GM19025 (cell line): ENCODE measurements at regions not wholly inside any gene's neighbourhood (a gene's known extent, or its start where the extent isn't known, plus 50 kb on each side); places are given as distances from the start of the nearest gene placed in this dataset.

Source experiments
- ATAC-seq: cut with Tn5 transposase; IDR thresholded peaks from one replicate; pipeline ENCODE4 v1.9.1; 2021; ENCODE audit warnings: mild to moderate bottlenecking, low read depth, moderate library complexity; ENCODE audit not compliant: unreplicated experiment

DNA sequence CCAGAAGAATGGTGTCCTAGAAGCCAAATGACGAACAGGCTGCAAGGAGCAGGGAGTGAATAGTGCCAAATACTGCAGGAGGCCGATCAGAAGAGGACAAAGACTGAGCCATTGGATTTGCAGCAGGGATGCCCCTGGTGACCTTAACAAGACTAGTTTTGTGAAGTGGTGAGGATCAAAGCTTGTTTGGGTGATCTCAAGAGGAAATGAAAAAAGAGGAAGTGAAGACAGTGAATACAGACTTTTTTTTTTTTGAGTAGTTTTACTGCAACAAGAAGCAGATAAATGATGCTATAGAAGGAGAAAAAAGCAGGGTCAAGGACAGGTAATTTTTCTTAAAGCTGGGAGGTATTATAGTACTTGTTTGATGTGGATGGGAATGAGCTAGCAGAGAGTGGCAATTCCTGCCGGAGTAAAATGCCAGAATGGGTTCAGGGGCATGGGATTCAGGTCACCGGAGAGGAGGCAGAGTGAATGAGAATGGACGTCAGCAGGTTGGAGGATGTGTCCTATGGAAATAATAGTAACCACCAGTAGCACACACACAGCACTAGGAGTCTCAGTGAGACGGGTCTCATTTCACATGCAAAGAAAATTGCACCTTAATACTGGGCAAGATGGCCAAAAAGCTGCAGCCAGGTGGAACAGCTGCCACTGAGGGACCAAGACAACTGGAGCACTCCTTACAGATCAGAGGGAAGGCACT lies 345.8 kb upstream of the CCDC196 start:
- no peak for ATAC-seq

DNA sequence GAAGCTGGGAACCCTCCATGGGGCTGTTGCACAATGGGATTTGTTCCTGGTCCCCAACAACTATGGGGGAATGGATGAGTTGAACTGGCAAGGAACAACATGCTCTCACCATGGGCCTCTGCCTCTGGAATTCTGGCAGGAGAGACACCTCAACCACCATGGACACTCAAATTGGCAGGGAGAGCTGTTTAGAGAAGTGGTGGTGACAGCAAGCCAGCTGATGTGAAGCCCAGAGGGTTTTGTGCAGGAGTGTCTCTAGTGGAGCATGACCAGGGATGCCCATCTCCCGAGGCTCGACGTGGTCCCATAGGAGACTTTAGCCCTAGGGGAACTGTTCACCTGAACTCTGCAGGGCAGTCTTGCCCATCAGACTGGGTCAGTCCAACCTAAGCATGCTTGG lies 345.2 kb upstream of the CCDC196 start:
- ATAC-seq, result no peak

DNA sequence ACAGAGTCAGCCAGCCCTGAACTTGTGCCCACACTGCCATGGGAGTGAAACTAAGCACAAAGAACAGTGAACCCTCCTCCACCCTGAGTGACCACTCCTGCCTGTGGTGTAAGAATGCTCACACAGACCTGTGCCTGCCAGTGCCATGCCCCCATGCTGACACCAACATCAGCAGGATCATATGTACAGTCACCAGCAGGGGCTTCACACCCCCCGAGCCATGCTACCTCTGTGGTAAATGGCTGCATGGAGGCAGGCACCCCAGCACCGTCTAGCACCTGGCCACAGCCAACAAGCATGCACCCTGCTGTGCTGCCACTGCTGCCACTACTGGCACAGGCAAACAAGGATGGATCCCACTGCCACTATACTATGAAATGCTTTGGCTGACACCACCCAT lies 344.4 kb upstream of the CCDC196 start:
- ATAC-seq, result no peak

DNA sequence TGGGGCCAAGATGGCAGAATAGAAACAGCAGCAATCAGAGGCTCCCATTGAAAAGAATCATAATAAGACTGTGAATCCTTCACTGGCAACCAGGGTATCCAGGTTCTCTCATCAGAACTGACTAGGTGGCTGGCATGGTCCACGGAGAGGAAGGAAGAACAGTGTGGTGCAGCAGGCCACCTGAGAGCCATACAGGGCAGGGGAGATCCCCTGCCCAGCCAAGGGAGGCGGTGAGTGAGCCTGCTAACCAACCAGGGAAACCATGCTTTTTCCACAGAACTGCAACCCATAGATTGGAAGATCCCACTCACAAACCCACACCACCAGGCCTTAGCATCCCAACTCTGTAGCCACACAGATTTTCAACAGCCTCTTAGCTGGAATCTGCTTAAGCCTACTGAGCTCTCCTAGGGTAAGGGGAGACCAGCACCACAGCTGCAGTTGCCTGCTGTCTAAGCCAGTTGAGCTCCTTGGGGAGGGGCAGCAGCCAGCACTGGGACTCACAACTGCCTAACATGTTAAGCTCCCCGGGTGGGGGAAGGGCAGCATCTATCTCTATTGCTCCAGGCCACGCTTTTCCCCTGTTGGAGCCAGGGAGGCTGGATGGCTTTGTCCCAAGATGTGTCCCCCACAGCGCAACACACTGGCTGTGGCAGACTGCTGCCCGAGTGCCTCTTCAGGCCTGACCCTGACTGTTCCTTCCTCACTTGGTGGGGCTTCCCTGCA lies 342.6 kb upstream of the CCDC196 start:
- no peak for ATAC-seq

DNA sequence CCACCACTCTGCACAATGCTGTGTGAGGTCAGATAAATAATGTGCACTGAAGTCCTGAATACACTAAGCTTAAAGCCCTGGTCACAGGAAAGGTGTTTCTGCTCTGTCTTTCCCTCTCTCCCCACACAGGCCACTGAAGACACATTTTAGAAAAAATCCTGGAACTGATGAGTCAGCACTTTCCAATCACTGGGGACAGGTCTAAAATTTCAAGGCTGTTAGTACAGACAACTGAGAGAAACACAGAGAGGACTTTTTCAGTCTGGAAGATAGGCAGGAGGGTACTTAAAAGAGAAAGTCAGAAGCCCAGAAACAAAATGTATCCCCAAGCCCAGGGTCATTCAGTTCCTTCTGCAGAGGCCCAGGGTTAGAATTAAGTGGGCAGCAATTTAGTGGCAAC lies 333.9 kb upstream of the CCDC196 start:
- no peak for ATAC-seq

DNA sequence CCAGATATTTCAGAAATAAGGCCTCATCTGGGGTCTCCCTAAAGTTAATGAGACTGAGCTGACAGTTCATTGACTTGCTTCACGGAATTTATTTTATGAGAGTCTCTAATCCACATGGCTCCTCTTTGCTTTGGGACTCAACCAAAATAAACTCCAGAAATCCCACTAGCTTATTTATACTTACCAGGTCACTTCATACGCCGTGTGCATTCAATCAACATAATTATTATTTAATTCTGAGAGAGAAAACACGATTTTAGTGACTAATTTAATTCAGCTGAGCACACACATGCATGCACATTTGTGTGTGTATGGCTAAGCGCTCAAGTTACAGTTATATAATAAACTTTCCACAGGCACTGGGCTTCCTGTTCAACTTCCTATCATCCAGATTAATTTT lies 333.4 kb upstream of the CCDC196 start:
- ATAC-seq, result no peak

DNA sequence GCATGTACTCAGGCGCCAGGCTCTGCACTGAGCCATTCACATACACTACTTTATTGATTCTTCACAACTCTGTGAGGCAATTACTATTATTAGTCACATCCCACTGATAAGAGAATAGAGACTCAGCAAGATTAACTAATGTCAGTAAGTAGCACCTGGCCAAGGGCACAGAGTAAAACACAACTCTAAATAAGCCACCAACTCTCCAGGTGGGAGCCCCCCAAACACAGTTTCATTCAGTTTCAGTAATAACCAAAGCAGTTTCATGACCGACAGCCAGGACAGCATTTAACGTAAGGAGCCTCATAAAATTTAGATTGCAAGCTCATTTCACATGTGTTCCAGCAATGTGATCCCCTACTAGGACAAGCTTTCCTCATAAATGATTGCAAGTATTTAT lies 323.1 kb upstream of the CCDC196 start:
- no peak for ATAC-seq

DNA sequence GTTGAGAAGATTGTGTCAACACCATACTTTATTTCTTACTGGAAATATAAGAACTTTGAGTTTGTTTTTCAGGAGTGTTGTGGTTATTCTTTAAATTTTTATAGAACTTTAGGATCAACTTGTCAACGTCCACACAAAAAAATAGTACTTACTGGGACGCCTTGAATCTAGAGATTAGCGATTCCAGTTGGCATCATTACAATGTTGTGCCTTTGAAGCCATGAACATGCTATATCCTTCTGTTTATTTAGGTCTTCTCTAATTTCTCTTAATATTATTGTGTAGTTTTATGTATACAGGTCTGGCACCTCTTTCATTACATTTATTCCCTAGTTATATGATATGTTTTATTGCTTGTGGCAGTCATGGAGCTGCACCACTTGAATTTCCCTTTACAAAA lies 320.8 kb upstream of the CCDC196 start:
- ATAC-seq, result no peak

DNA sequence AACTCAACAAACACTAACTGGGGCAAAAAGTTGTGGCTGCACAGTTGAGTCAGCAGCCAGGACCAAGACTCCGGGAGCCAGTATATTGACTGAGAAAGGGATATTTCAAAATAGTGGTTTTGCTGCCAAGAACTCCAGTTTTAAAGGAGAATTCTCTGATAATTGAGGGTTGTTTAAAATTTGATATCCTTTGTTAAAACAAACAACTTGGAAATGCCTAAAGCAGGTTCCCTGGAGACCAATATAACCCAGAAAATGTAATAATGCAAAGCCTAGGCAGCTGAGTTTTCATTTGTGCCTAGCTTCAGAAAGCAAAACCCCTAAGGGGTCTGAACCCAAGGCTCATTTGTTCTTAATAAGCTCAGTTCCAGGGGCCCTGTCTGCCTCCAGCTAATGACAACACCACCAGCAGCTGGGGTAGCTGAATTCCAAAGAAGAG lies 311.7 kb upstream of the CCDC196 start:
- no peak for ATAC-seq

DNA sequence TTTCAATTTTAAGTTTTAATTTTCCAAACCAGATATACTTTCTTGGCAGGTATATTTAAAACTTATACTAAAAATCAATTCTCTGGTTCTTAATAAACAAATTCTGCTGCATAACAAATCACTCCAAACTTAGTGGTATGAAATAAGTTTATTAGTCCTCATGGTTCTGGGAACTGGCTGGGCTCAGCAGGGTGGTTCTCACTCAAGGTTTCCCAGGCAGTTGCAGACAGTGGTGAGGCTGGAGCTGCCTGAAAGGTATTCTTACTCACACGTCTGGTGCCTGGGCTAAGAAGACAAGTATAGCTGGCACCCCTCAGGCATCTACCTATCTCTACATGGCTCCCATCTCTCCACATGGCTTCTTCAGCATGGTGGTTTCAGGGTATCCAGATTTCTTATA lies 308.2 kb upstream of the CCDC196 start:
- ATAC-seq, result no peak

DNA sequence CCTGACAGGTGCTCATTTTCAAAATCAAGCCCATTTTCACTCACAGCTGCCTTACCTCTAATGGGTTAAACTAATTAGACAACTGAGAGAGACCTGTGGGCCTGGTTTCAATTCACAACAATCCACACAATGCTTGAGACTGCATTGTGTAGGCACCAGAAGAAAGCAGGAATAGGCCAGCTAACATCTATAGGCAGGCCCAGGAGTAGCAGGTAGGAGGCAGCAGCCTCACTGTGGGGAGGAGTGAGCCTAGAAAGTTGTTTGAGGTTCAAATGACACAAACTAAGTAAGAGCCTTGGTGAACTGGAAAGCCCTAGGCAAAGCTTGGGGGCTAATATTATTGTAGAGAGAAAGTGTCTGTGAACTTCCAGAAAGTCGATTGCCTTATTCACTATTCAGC lies 289.5 kb upstream of the CCDC196 start:
- no peak for ATAC-seq

DNA sequence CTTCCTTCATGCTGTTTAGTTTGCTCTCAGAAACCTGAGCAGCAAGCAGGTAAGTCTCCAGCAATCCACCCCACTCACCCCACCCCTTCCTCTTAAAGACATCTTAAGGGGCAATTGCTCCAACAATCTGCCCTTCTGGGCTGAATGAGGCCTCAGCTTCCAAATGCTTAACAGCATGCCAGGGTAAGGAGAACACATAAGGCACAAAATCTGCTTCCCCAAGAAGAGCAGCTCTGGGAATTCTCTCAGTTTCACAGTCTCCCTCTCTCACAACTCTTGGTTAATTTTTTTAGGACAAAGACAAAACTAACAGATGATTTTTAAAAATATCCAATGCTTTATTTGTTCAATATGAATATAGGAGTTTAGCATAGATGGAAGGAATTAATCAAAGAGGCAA lies 288.9 kb upstream of the CCDC196 start:
- ATAC-seq, result no peak

DNA sequence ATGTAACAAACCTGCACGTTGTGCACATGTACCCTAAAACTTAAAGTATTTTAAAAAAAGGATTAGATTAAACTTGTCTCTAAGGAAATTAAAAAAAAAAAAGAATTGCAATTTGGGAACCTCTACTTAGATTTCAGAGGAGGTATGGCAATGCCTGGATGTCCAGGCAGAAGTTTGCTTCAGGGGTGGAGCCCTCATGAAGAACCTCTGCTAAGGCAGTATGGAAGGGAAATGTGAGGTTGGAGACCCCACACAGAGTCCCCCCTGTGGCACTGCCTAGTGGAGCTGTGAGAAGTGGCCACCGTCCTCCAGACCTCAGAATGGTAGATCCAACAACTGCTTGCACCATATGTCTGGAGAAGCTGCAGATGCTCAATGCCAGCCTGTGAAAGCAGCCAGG lies 279.6 kb upstream of the CCDC196 start:
- ATAC-seq, result no peak

DNA sequence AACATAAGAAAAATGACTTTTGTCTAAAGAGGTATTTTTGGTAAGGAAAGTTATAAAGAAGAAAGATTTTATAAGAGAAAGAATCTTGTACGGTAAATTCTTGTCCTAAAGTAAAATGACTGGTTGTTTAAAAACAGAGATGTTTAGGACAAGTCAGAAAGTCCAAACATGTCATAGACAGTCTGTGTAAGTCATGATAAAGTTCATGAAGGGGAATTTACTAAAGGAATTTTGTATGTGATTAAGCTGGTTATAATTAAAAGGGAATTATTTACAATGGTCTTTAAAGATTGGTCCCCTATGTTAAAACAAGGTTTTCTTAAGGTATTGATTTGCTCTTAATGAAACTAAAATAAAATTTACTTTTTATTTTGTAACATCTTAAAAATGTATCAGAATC lies 269.4 kb upstream of the CCDC196 start:
- ATAC-seq, result no peak

DNA sequence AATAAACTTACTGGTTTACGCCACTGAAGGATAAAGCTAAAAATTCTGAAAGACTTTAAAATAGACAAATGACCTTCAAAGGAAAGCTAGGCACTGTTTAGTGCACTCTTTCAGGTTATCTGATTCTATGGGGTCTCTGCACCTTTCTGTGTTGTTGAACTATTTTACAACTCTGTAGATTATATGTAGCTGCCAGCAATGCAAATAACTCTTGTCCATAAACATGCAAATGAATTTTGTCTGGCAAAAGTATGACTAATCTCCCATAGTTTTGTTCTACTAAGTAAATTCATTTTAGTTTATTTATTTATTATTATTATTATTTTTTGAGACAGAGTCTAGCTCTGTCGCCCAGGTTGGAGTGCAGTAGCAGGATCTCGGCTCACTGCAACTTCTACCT lies 266.3 kb upstream of the CCDC196 start:
- no peak for ATAC-seq

DNA sequence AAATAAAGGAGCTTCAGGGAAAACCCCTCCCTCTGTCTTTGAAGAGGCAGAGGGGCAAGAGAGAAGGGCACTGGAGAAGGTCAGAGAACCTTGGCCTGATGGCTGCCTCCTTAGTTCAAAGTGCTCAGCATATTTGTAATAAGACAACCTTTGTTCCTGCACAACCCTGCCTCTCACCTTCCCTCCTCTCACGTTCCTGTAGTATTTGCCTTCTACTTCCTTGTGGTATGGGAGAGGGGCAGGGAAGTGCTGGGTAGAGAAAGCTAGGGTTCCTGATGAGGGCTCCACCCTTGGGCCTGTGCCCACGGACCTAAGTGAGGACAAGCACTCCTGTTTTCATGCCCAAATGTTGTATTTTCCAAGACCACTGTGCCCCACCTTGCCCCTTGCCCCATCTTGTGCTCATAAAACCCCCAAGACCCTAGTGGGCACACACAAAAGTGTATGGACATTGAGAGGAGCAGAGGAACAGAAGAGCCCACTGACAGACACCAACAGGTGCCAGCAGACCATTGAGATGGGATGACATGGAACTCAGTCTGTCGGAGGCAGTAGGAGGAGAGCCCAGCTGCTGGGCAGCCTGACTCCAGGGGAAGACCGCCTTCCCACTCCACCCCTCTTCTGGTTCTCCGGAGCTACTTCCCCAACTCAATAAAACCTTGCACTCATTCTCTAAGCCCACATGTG lies 261.5 kb upstream of the CCDC196 start:
- ATAC-seq, result no peak

DNA sequence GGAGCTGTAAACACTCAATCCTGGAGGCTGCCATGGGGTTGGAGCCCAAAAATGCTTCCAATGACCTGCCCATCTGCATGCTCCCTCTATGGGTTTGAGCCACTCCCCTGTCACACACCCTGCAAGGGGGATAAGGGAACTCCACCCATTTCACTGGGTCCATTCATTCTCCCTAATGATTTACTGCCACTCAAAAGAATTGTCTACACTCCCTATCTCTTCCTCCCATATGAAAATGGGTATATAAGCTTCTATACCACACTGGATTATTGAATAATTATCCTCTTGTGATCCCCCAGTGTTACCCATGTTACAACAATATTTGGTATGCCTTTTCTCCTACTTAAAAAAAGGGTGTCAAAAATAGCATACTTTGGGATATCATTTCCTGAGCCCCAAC lies 260.8 kb upstream of the CCDC196 start:
- ATAC-seq, result no peak

DNA sequence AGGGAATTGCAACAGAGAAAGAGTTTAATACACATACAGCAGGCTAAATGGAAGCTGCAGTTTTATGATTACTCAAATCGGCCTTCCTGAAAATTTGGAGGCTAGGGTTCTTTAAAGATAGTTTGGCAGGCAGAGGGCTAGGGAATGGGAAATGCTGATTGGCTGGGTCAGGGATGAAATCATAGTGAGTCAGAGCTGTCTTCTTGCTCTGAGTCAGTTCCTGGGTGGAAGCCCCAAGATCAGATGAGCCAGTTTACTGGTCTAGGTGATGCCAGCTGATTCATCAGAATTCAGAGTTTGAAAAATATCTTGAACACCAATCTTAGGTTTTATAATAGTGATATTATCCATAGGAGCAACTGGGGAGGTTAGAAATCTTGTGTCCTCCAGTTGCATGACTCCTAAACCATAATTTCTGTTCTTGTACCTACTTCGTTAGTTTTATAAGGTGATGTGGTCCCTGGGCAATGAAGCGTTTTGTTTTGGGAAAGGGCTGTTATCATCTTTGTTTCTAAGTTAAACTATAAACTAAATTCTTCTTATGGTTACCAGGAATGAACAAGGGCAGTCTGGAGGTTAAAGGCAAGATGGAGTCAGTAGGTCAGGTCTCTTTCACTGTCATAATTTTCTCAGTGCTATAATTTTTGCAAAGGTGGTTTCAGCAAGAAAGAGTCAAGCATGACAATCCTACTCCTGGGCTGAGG lies 257.8 kb upstream of the CCDC196 start:
- no peak for ATAC-seq

DNA sequence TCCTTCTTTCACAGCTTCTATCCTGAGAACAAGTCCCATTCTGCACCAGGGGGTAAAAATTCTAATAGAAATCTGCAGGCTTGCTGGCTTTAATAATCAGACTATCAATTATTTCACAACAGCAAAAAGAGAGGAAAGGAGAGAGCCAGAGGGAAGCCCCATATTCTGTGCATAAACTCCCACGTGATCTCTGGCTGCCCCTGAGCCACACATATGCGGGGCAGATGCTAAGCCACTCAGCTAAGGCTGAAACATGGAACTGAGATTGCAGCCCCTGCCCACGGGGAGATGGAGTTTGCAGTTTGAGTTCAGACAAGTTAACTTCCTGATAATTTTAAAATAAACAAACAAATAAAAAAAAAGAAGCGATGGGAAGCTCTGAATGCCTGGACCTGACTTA lies 254.4 kb upstream of the CCDC196 start:
- no peak for ATAC-seq

DNA sequence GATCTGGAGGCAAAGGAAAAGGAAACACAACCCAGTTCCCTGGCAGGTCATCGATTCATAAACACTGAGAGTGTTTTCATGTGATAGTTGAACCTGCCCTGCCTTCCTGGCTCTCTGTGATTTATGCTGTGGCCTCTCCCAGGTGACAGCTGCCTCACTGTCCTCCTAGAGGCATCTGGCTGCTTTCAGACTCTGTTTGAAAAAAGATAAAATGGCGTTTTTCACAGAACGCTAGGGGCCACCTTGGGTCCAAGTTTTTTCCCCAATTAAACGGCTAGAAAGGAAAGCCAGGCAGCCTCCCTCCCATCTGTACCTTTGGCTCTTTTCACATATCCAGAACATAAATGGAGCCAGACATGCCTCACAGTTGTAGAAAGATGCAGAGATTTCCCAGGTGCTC lies 252.6 kb upstream of the CCDC196 start:
- ATAC-seq, result no peak

DNA sequence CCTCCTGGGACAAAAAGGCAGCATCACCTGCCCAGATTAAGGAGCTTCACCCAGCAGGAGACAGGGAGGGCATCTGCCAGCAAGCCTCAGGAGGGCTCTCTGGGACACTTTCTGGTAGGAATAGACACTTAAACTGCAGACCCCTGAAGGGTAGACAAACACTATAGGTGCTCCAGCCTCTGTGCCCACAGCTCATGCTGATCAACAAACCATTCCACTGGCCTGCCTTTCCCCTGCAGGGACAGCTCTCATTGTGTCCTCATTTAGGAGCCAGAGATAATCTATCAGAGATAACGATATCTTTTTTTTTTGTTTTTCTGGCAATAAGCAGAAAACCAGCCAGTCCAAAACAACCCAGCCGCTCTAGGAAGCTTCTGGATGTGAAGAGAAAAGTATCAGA lies 251.8 kb upstream of the CCDC196 start:
- ATAC-seq, result no peak
